ENCODE measurements at regions not wholly inside any gene's neighbourhood (a gene's known extent, or its start where the extent isn't known, plus 50 kb on each side); places are given as distances from the start of the nearest gene placed in this dataset.

- TF ChIP-seq CTCF (conservative IDR thresholded peaks at IDR 0.05; ENCODE audit: low read length) = no peak
- no peak for TF ChIP-seq EZH2phosphoT487 (IDR thresholded peaks at IDR 0.05; ENCODE audit: borderline replicate concordance)
Measured at GRCh38 chr5:66364186-66364585, 220.1 kb downstream of the SREK1 start.
